ENCODE measurements at regions not wholly inside any gene's neighbourhood (a gene's known extent, or its start where the extent isn't known, plus 50 kb on each side); places are given as distances from the start of the nearest gene placed in this dataset.

DNA sequence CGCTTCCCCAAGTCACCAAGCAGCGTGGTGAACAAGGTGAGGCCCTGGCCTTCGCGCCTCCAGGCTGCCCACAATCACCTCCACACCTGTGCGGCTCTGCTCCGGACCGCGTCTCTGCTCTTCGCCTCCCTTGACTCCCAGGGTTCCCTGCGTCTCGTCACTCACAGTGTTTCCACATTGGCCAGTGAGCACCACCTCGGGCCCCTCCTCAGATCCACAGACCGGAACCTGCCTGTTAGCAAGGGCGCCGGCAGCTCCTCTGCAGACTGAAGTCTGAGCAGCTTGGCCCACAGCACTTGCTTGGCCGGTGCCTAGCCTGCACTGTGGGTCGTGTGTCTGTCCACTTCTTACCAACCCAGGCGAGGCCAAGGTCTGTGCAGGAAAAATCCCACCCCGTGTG is 155.3 kb upstream of the ALKAL2 start:
- no peaks in the 10 kb centered on the region for H3K9me3 ChIP-seq (ENCODE audit: low read length)
- H3K9ac ChIP-seq (ENCODE audit: insufficient read depth, low read depth, low read length), result no peak overlapping the region
- no peaks in the 10 kb centered on the region for H3K4me1 ChIP-seq (ENCODE audit: insufficient read depth, low read length)
- POLR2A ChIA-PET, result no interaction called here
- no peak for FAIRE-seq
- intact Hi-C loops (cut with micrococcal nuclease; ENCODE audit: unreplicated experiment), result no loop called here
- CTCF ChIA-PET (ENCODE audit: low intra/inter-chr PET ratio, low total read pairs), result no interaction called here
- WGBS (ENCODE audit: low lambda C conversion rate), result 29% methylated on average over 19 of the region's 19 CpGs
- no peaks in the 10 kb centered on the region for H3K36me3 ChIP-seq (replicated peaks in 1 of 2; ENCODE audit: control insufficient read depth in 1 of 2, insufficient read depth in 2 of 2, low read length in 2 of 2)
- H3K27me3 ChIP-seq (ENCODE audit: control insufficient read depth in 1 of 2, insufficient read depth in 2 of 2, low read length in 2 of 2), result peaks cover 11 to 76% of the 10 kb centered on the region in 2 experiments
- in situ Hi-C loops (cut with HindIII; ENCODE audit: extremely low pct_ligation_motif_present, low pct_unique_long_range_greater_than_20kb), result no loop called here
- no peak overlapping the region for H3K4me3 ChIP-seq (replicated peaks in 1 of 3; ENCODE audit: insufficient read depth in 1 of 3, low read depth in 2 of 3, low read length in 3 of 3)
- no peaks in the 10 kb centered on the region for H3K79me2 ChIP-seq (ENCODE audit: insufficient read depth, low read length)
- H2AFZ ChIP-seq (ENCODE audit: low read length), result no peak overlapping the region
- H3K4me2 ChIP-seq (ENCODE audit: low read depth, low read length), result no peak overlapping the region
- H4K20me1 ChIP-seq (ENCODE audit: insufficient read depth, low read length), result no peaks in the 10 kb centered on the region; the same call in 1 of the 2 replicates
- no peak; the same call in 2 of the 3 replicates for ATAC-seq
- no peak for DNase-seq (ENCODE audit: low spot score)
- no peak overlapping the region for H3K27ac ChIP-seq (ENCODE audit: extremely low read length, insufficient read depth, low read length)
- BruUV-seq (replicated peaks), result no TSS peak
- TF ChIP-seq RAD51 (IDR thresholded peaks at IDR 0.05; ENCODE audit: borderline replicate concordance) (no peak), ZNF337 (CRISPR knock-in tag; IDR thresholded peaks at IDR 0.05; ENCODE audit: borderline replicate concordance, low read depth) (no peak), ZNF674 (CRISPR knock-in tag; IDR thresholded peaks at IDR 0.05; ENCODE audit: low read depth) (no peak), RFX3 (CRISPR knock-in tag; IDR thresholded peaks at IDR 0.05) (no peak), BHLHE40 (IDR thresholded peaks at IDR 0.05; ENCODE audit: low read length) (no peak), ZNF792 (CRISPR knock-in tag; IDR thresholded peaks at IDR 0.05) (no peak), ZNF569 (CRISPR knock-in tag; IDR thresholded peaks at IDR 0.05; ENCODE audit: borderline replicate concordance) (no peak), HDAC1 (CRISPR knock-in tag; IDR thresholded peaks at IDR 0.05) (no peak), GLI4 (CRISPR knock-in tag; IDR thresholded peaks at IDR 0.05; ENCODE audit: borderline replicate concordance) (no peak), ATF7 (IDR thresholded peaks at IDR 0.05) (no peak), ATF7 (CRISPR knock-in tag; IDR thresholded peaks at IDR 0.05) (no peak)
- TF ChIP-seq, protein P1, sequence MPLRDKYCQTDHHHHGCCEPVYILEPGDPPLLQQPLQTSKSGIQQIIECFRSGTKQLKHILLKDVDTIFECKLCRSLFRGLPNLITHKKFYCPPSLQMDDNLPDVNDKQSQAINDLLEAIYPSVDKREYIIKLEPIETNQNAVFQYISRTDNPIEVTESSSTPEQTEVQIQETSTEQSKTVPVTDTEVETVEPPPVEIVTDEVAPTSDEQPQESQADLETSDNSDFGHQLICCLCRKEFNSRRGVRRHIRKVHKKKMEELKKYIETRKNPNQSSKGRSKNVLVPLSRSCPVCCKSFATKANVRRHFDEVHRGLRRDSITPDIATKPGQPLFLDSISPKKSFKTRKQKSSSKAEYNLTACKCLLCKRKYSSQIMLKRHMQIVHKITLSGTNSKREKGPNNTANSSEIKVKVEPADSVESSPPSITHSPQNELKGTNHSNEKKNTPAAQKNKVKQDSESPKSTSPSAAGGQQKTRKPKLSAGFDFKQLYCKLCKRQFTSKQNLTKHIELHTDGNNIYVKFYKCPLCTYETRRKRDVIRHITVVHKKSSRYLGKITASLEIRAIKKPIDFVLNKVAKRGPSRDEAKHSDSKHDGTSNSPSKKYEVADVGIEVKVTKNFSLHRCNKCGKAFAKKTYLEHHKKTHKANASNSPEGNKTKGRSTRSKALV (CRISPR knock-in tag; IDR thresholded peaks at IDR 0.05), result no peak
- TF ChIP-seq, protein P2, sequence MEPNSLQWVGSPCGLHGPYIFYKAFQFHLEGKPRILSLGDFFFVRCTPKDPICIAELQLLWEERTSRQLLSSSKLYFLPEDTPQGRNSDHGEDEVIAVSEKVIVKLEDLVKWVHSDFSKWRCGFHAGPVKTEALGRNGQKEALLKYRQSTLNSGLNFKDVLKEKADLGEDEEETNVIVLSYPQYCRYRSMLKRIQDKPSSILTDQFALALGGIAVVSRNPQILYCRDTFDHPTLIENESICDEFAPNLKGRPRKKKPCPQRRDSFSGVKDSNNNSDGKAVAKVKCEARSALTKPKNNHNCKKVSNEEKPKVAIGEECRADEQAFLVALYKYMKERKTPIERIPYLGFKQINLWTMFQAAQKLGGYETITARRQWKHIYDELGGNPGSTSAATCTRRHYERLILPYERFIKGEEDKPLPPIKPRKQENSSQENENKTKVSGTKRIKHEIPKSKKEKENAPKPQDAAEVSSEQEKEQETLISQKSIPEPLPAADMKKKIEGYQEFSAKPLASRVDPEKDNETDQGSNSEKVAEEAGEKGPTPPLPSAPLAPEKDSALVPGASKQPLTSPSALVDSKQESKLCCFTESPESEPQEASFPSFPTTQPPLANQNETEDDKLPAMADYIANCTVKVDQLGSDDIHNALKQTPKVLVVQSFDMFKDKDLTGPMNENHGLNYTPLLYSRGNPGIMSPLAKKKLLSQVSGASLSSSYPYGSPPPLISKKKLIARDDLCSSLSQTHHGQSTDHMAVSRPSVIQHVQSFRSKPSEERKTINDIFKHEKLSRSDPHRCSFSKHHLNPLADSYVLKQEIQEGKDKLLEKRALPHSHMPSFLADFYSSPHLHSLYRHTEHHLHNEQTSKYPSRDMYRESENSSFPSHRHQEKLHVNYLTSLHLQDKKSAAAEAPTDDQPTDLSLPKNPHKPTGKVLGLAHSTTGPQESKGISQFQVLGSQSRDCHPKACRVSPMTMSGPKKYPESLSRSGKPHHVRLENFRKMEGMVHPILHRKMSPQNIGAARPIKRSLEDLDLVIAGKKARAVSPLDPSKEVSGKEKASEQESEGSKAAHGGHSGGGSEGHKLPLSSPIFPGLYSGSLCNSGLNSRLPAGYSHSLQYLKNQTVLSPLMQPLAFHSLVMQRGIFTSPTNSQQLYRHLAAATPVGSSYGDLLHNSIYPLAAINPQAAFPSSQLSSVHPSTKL (CRISPR knock-in tag; IDR thresholded peaks at IDR 0.05), result no peak

Data from HepG2 (cell line).